Calu3 (cell line): ENCODE measurements at regions not wholly inside any gene's neighbourhood (a gene's known extent, or its start where the extent isn't known, plus 50 kb on each side); places are given as distances from the start of the nearest gene placed in this dataset.

ENCODE experiments used
- BruUV-seq: library from RNA; stranded (reverse); fragments of 400-500 nt; replicated peaks from 2 replicates; lab custom pipeline; 2021; lab: Mats Ljungman, UMichigan
- CTCF ChIA-PET: fragments of 300-600 bp; sonication (Branson Sonifier 250); formaldehyde crosslinking; loops from one replicate; lab custom pipeline; 2022; ENCODE audit warnings: antibody characterized with exemption; lab: Charles Lee
- DNase-seq: peaks from one replicate; pipeline ENCODE4 v3.0.0; 2022
- H3K27ac Mint-ChIP-seq: one replicate; pipeline ENCODE4 v1.8.0; 2022; ENCODE audit warnings: mixed read lengths; ENCODE audit not compliant: unreplicated experiment
- H3K27me3 Mint-ChIP-seq: one replicate; pipeline ENCODE4 v1.8.0; 2022; ENCODE audit warnings: mixed read lengths; ENCODE audit not compliant: unreplicated experiment
- H3K36me3 Mint-ChIP-seq: one replicate; pipeline ENCODE4 v1.8.0; 2022; ENCODE audit warnings: mild to moderate bottlenecking, moderate library complexity, mixed read lengths; ENCODE audit not compliant: insufficient read depth, unreplicated experiment
- H3K4me1 Mint-ChIP-seq: one replicate; pipeline ENCODE4 v1.8.0; 2022; ENCODE audit warnings: mild to moderate bottlenecking, low read depth, mixed read lengths; ENCODE audit not compliant: unreplicated experiment
- H3K4me3 Mint-ChIP-seq: one replicate; pipeline ENCODE4 v1.8.0; 2022; ENCODE audit warnings: mild to moderate bottlenecking, low read depth, moderate library complexity, mixed read lengths; ENCODE audit not compliant: unreplicated experiment
- H3K9me3 Mint-ChIP-seq: one replicate; pipeline ENCODE4 v1.8.0; 2022; ENCODE audit warnings: low read depth, mixed read lengths; ENCODE audit not compliant: unreplicated experiment
- intact Hi-C: fragments of 100-400 bp; cut with micrococcal nuclease; formaldehyde crosslinking; loops from one replicate; pipeline ENCODE4 v1.10.0; 2022; ENCODE audit not compliant: unreplicated experiment
- TF ChIP-seq, protein P1 (sequence below): fragments of 200-600 bp; IDR thresholded peaks from one replicate; pipeline ENCODE4 v1.8.0; 2022; ENCODE audit warnings: antibody characterized with exemption; ENCODE audit not compliant: unreplicated experiment

DNA sequence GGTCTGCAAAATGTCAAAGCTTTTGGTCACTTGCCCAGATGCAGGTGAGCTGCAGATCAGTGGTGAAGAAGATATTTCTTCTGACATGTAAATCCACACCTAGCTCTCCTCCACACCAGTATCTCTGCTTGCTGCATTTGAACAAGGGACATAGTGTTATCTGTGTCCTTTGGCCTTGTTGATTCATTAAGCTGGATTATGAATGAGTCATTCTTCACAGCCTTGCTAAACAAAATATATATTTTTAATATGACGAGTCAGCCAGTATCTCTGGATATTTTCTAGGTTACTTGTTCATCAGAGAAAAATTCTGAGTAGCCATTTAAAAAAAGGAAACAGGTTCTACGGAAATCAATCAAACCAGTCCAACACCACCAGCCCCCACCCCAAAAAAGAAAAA lies 190.6 kb upstream of the ADAMTS9 start:
- no peaks in the 10 kb centered on the region for H3K27me3 Mint-ChIP-seq
- peak overlapping the region; percentile 19 for H3K27ac Mint-ChIP-seq
- BruUV-seq, result no TSS peak
- CTCF ChIA-PET, result interaction anchor here (0.6 kb wide), 1 partner anchor 14 kb away, joined by 4 read pairs; no protein-coding TSS in a partner anchor
- H3K36me3 Mint-ChIP-seq, result no peaks in the 10 kb centered on the region
- no peaks in the 10 kb centered on the region for H3K9me3 Mint-ChIP-seq
- peak; percentile 17 for DNase-seq
- H3K4me3 Mint-ChIP-seq, result no peak overlapping the region
- intact Hi-C loops, result no loop called here
- peaks cover 18% of the 10 kb centered on the region for H3K4me1 Mint-ChIP-seq
- TF ChIP-seq, protein P1, sequence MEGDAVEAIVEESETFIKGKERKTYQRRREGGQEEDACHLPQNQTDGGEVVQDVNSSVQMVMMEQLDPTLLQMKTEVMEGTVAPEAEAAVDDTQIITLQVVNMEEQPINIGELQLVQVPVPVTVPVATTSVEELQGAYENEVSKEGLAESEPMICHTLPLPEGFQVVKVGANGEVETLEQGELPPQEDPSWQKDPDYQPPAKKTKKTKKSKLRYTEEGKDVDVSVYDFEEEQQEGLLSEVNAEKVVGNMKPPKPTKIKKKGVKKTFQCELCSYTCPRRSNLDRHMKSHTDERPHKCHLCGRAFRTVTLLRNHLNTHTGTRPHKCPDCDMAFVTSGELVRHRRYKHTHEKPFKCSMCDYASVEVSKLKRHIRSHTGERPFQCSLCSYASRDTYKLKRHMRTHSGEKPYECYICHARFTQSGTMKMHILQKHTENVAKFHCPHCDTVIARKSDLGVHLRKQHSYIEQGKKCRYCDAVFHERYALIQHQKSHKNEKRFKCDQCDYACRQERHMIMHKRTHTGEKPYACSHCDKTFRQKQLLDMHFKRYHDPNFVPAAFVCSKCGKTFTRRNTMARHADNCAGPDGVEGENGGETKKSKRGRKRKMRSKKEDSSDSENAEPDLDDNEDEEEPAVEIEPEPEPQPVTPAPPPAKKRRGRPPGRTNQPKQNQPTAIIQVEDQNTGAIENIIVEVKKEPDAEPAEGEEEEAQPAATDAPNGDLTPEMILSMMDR, result no peak

DNA sequence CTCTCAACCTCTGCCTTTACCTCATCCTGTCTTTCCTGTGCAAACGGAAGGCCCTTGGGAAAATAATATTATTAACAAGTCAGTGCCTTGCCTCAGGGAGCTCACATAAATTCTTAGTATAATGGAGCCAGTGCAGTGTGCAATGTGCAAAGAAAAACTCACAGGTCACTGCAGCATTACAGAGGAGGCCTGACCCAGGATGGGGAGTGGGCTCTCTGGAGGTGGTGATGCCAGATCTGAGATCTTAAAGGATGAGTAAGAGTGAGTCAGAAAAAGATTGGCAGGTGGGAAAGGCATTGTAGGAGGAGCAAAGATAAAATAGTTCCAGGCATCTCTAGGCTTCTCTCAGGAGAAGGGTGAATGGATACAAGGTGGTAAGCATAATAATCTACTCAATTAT lies 185.6 kb upstream of the ADAMTS9 start:
- no peaks in the 10 kb centered on the region for H3K36me3 Mint-ChIP-seq
- H3K4me1 Mint-ChIP-seq, result peaks cover 27% of the 10 kb centered on the region
- H3K9me3 Mint-ChIP-seq, result no peaks in the 10 kb centered on the region
- intact Hi-C loops, result no loop called here
- DNase-seq, result no peak
- no peak overlapping the region for H3K4me3 Mint-ChIP-seq
- TF ChIP-seq, protein P1, result no peak
- CTCF ChIA-PET, result no interaction called here
- BruUV-seq, result no TSS peak
- no peaks in the 10 kb centered on the region for H3K27me3 Mint-ChIP-seq
- no peak overlapping the region for H3K27ac Mint-ChIP-seq

- Mint-ChIP-seq H3K9me3 (no peaks in the 10 kb centered on the region), H3K36me3 (no peaks in the 10 kb centered on the region), H3K4me3 (no peak overlapping the region), H3K4me1 (peaks cover 23% of the 10 kb centered on the region), H3K27ac (no peak overlapping the region), H3K27me3 (no peaks in the 10 kb centered on the region)
- CTCF ChIA-PET, result no interaction called here
- intact Hi-C loops, result no loop called here
- BruUV-seq, result no TSS peak
- TF ChIP-seq, protein P1, result no peak
- no peak for DNase-seq
Measured at GRCh38 chr3:64872345-64872744, 184.5 kb upstream of the ADAMTS9 start.

GRCh38 chr3:64871834-64872249 lies 184.0 kb upstream of the ADAMTS9 start:
- H3K4me1 Mint-ChIP-seq, result peaks cover 18% of the 10 kb centered on the region
- no TSS peak for BruUV-seq
- no peaks in the 10 kb centered on the region for H3K27me3 Mint-ChIP-seq
- H3K9me3 Mint-ChIP-seq, result no peaks in the 10 kb centered on the region
- no peak overlapping the region for H3K27ac Mint-ChIP-seq
- no peaks in the 10 kb centered on the region for H3K36me3 Mint-ChIP-seq
- TF ChIP-seq, protein P1, result no peak
- intact Hi-C loops, result no loop called here
- H3K4me3 Mint-ChIP-seq, result no peak overlapping the region
- CTCF ChIA-PET, result no interaction called here
- DNase-seq, result no peak
